DND-41 (cell line): ENCODE measurements at regions not wholly inside any gene's neighbourhood (a gene's known extent, or its start where the extent isn't known, plus 50 kb on each side); places are given as distances from the start of the nearest gene placed in this dataset.

Source experiments
- ATAC-seq: fragments of 200-7000 bp; cut with Tn5 transposase; 3 replicates; pipeline ENCODE4 v1.9.1; 2021; ENCODE audit warnings: low read depth; ENCODE audit not compliant: insufficient read depth
- DNase-seq: peaks from one replicate; pipeline ENCODE4 v3.0.0-alpha.2; 2020
- H2AFZ ChIP-seq: 2 replicates; pipeline ENCODE4 v1.6.0; 2012; ENCODE audit warnings: low read depth, low read length
- H3K27ac ChIP-seq: 2 replicates; pipeline ENCODE4 v1.5.1; 2012; ENCODE audit warnings: low read length, inconsistent platforms
- H3K27me3 ChIP-seq: fragments of 200-600 bp; sonication (generic); 2 replicates; pipeline ENCODE4 v1.6.0; 2012; ENCODE audit warnings: low read length, mild to moderate bottlenecking, inconsistent platforms; ENCODE audit not compliant: insufficient read depth, poor library complexity
- H3K36me3 ChIP-seq: 2 replicates; pipeline ENCODE4 v1.5.1; 2012; ENCODE audit warnings: low read length, inconsistent platforms; ENCODE audit not compliant: insufficient read depth
- H3K4me1 ChIP-seq: 2 replicates; pipeline ENCODE4 v1.5.1; 2012; ENCODE audit warnings: mild to moderate bottlenecking, low read length; ENCODE audit not compliant: insufficient read depth
- H3K4me2 ChIP-seq: 2 replicates; pipeline ENCODE4 v1.6.0; 2012; ENCODE audit warnings: mild to moderate bottlenecking, moderate library complexity, low read length, inconsistent platforms; ENCODE audit not compliant: insufficient read depth
- H3K4me3 ChIP-seq, 2 experiments: fragments of 200-600 bp in 1 of 2; shearing (Covaris generic) in 1 of 2; 2 replicates each; pipeline ENCODE4 v1.5.1; 2012 to 2016; ENCODE audit warnings: inconsistent platforms in 2 of 2, low read length in 2 of 2, mild to moderate bottlenecking in 2 of 2, low read depth in 1 of 2, moderate library complexity in 1 of 2
- H3K79me2 ChIP-seq: 2 replicates; pipeline ENCODE4 v1.6.0; 2012; ENCODE audit warnings: low read length, inconsistent platforms; ENCODE audit not compliant: insufficient read depth
- H3K9ac ChIP-seq: 2 replicates; pipeline ENCODE4 v1.6.0; 2012; ENCODE audit warnings: low read depth, mild to moderate bottlenecking, inconsistent platforms, low read length, moderate library complexity
- H3K9me3 ChIP-seq: 2 replicates; pipeline ENCODE4 v1.5.1; 2012; ENCODE audit warnings: low read length, moderate library complexity, mild to moderate bottlenecking, inconsistent platforms; ENCODE audit not compliant: insufficient read depth, severe bottlenecking
- H4K20me1 ChIP-seq: 2 replicates; pipeline ENCODE4 v1.6.0; 2012; ENCODE audit warnings: low read length; ENCODE audit not compliant: insufficient read depth
- EZH2 ChIP-seq: IDR thresholded peaks from 3 replicates; pipeline ENCODE4 v1.6.1; 2012; ENCODE audit warnings: borderline replicate concordance, low read depth, mild to moderate bottlenecking, moderate library complexity, low read length, inconsistent platforms; ENCODE audit not compliant: severe bottlenecking
- TF ChIP-seq, protein P1 (sequence below): IDR thresholded peaks from 2 replicates; pipeline ENCODE4 v1.5.1; 2012; ENCODE audit warnings: borderline replicate concordance, low read length, moderate library complexity, mild to moderate bottlenecking; ENCODE audit not compliant: poor library complexity, severe bottlenecking; ENCODE audit errors: extremely low read depth

DNA sequence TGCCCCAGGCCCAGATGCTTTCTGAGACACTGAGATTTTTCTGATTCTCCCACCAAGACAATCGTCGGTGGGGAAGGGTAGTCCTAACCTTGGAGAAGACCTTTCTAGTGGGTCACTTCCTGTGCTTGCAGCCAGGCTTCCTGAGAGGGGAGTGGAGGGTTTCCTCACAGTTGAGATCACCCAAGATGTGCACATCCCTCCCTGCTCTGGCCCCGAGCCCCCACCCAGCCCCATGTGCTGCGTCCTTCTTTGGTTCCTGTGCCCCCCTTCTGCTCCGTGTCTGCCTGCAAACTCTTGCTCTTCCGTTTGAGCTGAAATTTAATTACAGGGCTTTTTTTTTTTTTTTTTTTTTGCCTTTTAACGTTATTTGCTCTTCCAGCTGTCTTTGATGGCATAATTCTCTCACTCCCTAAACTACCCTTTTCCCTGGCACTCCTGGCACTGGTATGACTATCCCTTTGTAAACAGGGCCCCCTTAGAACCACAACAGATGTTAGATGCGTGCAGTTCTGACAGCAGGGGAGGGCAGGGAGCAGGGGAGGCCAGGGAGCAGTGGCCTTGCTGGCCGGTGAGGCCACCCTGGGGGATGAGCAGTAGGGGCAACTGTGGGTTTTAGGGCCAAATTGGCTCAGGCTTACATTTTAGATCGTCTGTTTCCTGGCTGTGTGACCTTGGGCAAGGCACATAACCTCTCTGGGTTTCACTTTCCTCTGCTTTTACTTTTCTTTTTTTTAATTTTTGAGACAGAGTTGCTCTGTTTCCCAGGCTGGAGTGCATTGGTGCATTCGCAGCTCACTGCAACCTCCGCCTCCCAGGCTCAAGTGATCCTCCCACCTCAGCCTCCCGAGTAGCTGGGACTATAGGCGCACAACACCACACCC is 144.5 kb downstream of the PHETA1 start:
- DNase-seq (no peak), ATAC-seq (no peak)
- Histone ChIP-seq H3K4me2 (no peak overlapping the region), H2AFZ (no peak overlapping the region), H3K27me3 (no peaks in the 10 kb centered on the region), H3K27ac (no peak overlapping the region), H3K9me3 (no peaks in the 10 kb centered on the region), H4K20me1 (no peaks in the 10 kb centered on the region; the same call in 1 of the 2 replicates), H3K79me2 (no peaks in the 10 kb centered on the region), H3K4me1 (no peaks in the 10 kb centered on the region), H3K36me3 (no peaks in the 10 kb centered on the region), H3K9ac (no peak overlapping the region), H3K4me3 (no peak overlapping the region)
- no peak for TF ChIP-seq EZH2
- TF ChIP-seq, protein P1, sequence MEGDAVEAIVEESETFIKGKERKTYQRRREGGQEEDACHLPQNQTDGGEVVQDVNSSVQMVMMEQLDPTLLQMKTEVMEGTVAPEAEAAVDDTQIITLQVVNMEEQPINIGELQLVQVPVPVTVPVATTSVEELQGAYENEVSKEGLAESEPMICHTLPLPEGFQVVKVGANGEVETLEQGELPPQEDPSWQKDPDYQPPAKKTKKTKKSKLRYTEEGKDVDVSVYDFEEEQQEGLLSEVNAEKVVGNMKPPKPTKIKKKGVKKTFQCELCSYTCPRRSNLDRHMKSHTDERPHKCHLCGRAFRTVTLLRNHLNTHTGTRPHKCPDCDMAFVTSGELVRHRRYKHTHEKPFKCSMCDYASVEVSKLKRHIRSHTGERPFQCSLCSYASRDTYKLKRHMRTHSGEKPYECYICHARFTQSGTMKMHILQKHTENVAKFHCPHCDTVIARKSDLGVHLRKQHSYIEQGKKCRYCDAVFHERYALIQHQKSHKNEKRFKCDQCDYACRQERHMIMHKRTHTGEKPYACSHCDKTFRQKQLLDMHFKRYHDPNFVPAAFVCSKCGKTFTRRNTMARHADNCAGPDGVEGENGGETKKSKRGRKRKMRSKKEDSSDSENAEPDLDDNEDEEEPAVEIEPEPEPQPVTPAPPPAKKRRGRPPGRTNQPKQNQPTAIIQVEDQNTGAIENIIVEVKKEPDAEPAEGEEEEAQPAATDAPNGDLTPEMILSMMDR, result no peak

- H3K9ac ChIP-seq, result no peak overlapping the region
- no peaks in the 10 kb centered on the region for H3K79me2 ChIP-seq
- H3K27me3 ChIP-seq, result no peaks in the 10 kb centered on the region
- TF ChIP-seq, protein P1, result no peak
- no peak for TF ChIP-seq EZH2
- H3K4me2 ChIP-seq, result no peak overlapping the region
- no peak overlapping the region for H3K4me3 ChIP-seq
- no peak for ATAC-seq
- no peak overlapping the region for H3K27ac ChIP-seq
- no peaks in the 10 kb centered on the region for H3K4me1 ChIP-seq
- H2AFZ ChIP-seq, result no peak overlapping the region
- H3K36me3 ChIP-seq, result no peaks in the 10 kb centered on the region
- H3K9me3 ChIP-seq, result no peaks in the 10 kb centered on the region
- H4K20me1 ChIP-seq, result no peaks in the 10 kb centered on the region; the same call in 1 of the 2 replicates
- DNase-seq, result no peak
These were observed 146.4 kb downstream of the PHETA1 start for GRCh38 chr12:111222523-111222922.

DNA sequence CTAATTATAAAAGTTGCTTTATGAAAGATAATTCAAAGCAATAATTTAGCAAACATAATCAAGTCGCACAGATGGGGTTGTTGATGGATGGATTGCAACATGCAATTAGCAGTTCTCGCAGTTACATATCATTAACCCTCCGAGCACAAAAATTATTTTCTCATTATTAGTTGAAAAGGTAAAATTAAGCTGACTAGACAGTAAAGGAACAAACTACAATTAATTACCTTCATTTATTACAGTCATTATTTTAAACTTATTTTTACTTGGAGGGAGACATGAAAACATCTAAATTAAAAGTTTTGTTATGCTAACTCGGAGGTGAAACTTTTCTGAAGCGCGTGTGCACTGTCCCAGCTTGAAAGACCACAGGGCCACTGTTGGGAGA is 146.9 kb downstream of the PHETA1 start:
- no peak for DNase-seq
- Histone ChIP-seq H3K27me3 (no peaks in the 10 kb centered on the region), H3K27ac (no peak overlapping the region), H3K9ac (no peak overlapping the region), H3K36me3 (no peaks in the 10 kb centered on the region), H4K20me1 (no peaks in the 10 kb centered on the region; the same call in 1 of the 2 replicates), H3K4me1 (no peaks in the 10 kb centered on the region), H3K4me3 (no peak overlapping the region), H3K9me3 (no peaks in the 10 kb centered on the region), H3K79me2 (no peaks in the 10 kb centered on the region), H3K4me2 (no peak overlapping the region), H2AFZ (no peak overlapping the region)
- ATAC-seq, result no peak
- TF ChIP-seq, protein P1, result no peak
- TF ChIP-seq EZH2, result no peak
